SK-N-SH (cell line): ENCODE measurements at regions not wholly inside any gene's neighbourhood (a gene's known extent, or its start where the extent isn't known, plus 50 kb on each side); places are given as distances from the start of the nearest gene placed in this dataset.

Experiments used
- ELF1 ChIP-seq: IDR thresholded peaks from 2 replicates; pipeline ENCODE4 v1.4.0; 2012
- EP300 ChIP-seq, 2 experiments: IDR thresholded peaks; 2 replicates each; pipeline versions ENCODE4 v1.4.0 to v1.6.1; 2012; ENCODE audit warnings: borderline replicate concordance in 1 of 2, low read depth in 1 of 2, low read length in 1 of 2
- JUND ChIP-seq: IDR thresholded peaks from 2 replicates; pipeline ENCODE4 v1.4.0; 2012
- RFX5 ChIP-seq: IDR thresholded peaks from 2 replicates; pipeline ENCODE4 v1.6.1; 2012; ENCODE audit warnings: mild to moderate bottlenecking, improper control_type of control experiment, low read length
- RXRA ChIP-seq: IDR thresholded peaks from 2 replicates; pipeline ENCODE4 v1.4.0; 2012; ENCODE audit warnings: low read depth, mild to moderate bottlenecking, borderline replicate concordance
- SMC3 ChIP-seq: IDR thresholded peaks from 2 replicates; pipeline ENCODE4 v1.6.1; 2012; ENCODE audit warnings: low read depth, low read length, improper control_type of control experiment
- YY1 ChIP-seq: IDR thresholded peaks from 2 replicates; pipeline ENCODE4 v1.4.0; 2012; ENCODE audit warnings: low read depth, mild to moderate bottlenecking
- TF ChIP-seq, protein P1 (sequence below): fragments of 200-600 bp; sonication (generic); IDR thresholded peaks from 2 replicates; pipeline ENCODE4 v1.6.1; 2017; ENCODE audit warnings: antibody characterized with exemption, mild to moderate bottlenecking, moderate library complexity
- TF ChIP-seq, protein P2 (sequence below): IDR thresholded peaks from 2 replicates; pipeline ENCODE4 v1.6.1; 2012; ENCODE audit warnings: mild to moderate bottlenecking, low read depth, low read length, moderate library complexity

DNA sequence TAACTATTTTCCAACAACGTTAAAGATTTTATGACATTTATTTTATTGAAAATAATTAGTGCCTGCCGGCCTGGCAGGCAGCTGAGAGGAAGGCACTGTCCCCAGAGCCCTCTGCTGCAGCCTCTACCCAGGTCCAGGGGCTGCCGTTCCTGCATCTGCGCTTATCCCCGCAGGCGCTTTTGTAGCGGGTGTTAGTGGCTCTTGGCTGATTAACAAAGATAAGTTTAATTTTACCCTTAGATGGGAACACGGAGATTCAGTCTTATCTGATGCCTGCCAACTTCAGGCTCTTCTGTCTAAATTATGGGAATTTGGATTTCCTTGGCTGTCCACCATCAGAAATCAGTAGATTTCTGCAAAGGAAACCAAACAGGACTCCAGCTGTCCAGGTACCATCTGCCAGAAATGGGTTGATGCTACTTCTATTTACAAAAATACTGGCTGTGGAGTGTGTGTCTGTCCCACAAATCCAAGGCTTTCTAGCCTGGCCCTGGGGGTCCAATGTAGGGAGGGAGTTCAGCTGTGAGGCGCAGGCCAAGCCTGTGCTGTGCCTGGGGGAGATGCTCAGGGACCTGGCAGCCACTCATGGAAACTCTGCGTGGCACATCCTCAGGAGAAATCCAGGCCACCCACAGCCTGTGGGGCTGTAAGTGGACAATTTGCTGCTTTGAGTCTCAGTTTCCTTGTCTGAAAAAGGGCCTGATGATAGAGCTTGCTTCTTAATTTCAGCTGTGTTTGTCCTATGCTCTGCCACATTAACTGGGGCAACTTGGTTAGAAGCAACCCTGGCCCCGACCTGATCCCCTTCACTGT is 62.0 kb upstream of the IGFBP3 start:
- TF ChIP-seq RXRA (no peak), RFX5 (no peak), EP300 (IDR thresholded peaks at IDR 0.05; ENCODE audit: borderline replicate concordance in 1 of 2, low read depth in 1 of 2, low read length in 1 of 2) (0 out of 4 replicates have a peak, but pooled peaks of 1 of the 2 experiments have one; percentile 11), JUND (no peak), ELF1 (no peak), SMC3 (no peak), YY1 (no peak)
- TF ChIP-seq, protein P1, sequence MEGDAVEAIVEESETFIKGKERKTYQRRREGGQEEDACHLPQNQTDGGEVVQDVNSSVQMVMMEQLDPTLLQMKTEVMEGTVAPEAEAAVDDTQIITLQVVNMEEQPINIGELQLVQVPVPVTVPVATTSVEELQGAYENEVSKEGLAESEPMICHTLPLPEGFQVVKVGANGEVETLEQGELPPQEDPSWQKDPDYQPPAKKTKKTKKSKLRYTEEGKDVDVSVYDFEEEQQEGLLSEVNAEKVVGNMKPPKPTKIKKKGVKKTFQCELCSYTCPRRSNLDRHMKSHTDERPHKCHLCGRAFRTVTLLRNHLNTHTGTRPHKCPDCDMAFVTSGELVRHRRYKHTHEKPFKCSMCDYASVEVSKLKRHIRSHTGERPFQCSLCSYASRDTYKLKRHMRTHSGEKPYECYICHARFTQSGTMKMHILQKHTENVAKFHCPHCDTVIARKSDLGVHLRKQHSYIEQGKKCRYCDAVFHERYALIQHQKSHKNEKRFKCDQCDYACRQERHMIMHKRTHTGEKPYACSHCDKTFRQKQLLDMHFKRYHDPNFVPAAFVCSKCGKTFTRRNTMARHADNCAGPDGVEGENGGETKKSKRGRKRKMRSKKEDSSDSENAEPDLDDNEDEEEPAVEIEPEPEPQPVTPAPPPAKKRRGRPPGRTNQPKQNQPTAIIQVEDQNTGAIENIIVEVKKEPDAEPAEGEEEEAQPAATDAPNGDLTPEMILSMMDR, result no peak
- TF ChIP-seq, protein P2, sequence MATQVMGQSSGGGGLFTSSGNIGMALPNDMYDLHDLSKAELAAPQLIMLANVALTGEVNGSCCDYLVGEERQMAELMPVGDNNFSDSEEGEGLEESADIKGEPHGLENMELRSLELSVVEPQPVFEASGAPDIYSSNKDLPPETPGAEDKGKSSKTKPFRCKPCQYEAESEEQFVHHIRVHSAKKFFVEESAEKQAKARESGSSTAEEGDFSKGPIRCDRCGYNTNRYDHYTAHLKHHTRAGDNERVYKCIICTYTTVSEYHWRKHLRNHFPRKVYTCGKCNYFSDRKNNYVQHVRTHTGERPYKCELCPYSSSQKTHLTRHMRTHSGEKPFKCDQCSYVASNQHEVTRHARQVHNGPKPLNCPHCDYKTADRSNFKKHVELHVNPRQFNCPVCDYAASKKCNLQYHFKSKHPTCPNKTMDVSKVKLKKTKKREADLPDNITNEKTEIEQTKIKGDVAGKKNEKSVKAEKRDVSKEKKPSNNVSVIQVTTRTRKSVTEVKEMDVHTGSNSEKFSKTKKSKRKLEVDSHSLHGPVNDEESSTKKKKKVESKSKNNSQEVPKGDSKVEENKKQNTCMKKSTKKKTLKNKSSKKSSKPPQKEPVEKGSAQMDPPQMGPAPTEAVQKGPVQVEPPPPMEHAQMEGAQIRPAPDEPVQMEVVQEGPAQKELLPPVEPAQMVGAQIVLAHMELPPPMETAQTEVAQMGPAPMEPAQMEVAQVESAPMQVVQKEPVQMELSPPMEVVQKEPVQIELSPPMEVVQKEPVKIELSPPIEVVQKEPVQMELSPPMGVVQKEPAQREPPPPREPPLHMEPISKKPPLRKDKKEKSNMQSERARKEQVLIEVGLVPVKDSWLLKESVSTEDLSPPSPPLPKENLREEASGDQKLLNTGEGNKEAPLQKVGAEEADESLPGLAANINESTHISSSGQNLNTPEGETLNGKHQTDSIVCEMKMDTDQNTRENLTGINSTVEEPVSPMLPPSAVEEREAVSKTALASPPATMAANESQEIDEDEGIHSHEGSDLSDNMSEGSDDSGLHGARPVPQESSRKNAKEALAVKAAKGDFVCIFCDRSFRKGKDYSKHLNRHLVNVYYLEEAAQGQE, result no peak
